Smooth muscle cell (in vitro differentiated cells): ENCODE measurements at regions not wholly inside any gene's neighbourhood (a gene's known extent, or its start where the extent isn't known, plus 50 kb on each side); places are given as distances from the start of the nearest gene placed in this dataset.

Source experiments
- DNase-seq: peaks from one replicate; lab custom pipeline; 2025; ENCODE audit not compliant: unreplicated experiment; lab: John Stamatoyannopoulos, UW
- H2AFZ ChIP-seq: fragments of 200-600 bp; sonication (generic); 2 replicates; pipeline ENCODE4 v1.6.0; 2016; ENCODE audit warnings: antibody characterized with exemption, low read depth, mild to moderate bottlenecking
- H3F3A ChIP-seq: fragments of 200-600 bp; sonication (generic); 2 replicates; pipeline ENCODE4 v1.6.0; 2017; ENCODE audit warnings: antibody characterized with exemption, low read depth
- H3K27ac ChIP-seq: fragments of 200-600 bp; sonication (generic); 2 replicates; pipeline ENCODE4 v1.5.1; 2016; ENCODE audit warnings: low read depth, mild to moderate bottlenecking
- H3K27me3 ChIP-seq: fragments of 200-600 bp; sonication (generic); 2 replicates; pipeline ENCODE4 v1.6.1; 2016; ENCODE audit warnings: low read depth, mild to moderate bottlenecking
- H3K36me3 ChIP-seq: fragments of 200-600 bp; sonication (generic); 2 replicates; pipeline ENCODE4 v1.5.1; 2016; ENCODE audit warnings: low read depth
- H3K4me1 ChIP-seq: fragments of 200-600 bp; sonication (generic); 2 replicates; pipeline ENCODE4 v1.5.1; 2016; ENCODE audit warnings: low read depth
- H3K4me2 ChIP-seq: fragments of 200-600 bp; sonication (generic); 2 replicates; pipeline ENCODE4 v1.6.0; 2016; ENCODE audit warnings: mild to moderate bottlenecking
- H3K4me3 ChIP-seq: fragments of 200-600 bp; sonication (generic); 2 replicates; pipeline ENCODE4 v1.5.1; 2016; ENCODE audit warnings: mild to moderate bottlenecking
- H3K79me2 ChIP-seq: fragments of 200-600 bp; sonication (generic); 2 replicates; pipeline ENCODE4 v1.6.0; 2016; ENCODE audit warnings: low read depth, mild to moderate bottlenecking
- H3K9ac ChIP-seq: fragments of 200-600 bp; sonication (generic); 2 replicates; pipeline ENCODE4 v1.6.0; 2016; ENCODE audit warnings: low read depth
- H3K9me3 ChIP-seq: fragments of 200-600 bp; sonication (generic); replicated peaks from 2 replicates; pipeline ENCODE4 v1.5.1; 2016; ENCODE audit warnings: low read depth
- H4K20me1 ChIP-seq: fragments of 200-600 bp; sonication (generic); 2 replicates; pipeline ENCODE4 v1.6.0; 2016; ENCODE audit warnings: low read depth
- WGBS: methylation state at CpG from one replicate; pipeline ENCODE4 v1.1.7; 2016; ENCODE audit warnings: low lambda C conversion rate; 5-methylcytosine and 5-hydroxymethylcytosine counted together
- TF ChIP-seq, protein P1 (sequence below): fragments of 200-600 bp; sonication (generic); IDR thresholded peaks from 2 replicates; pipeline ENCODE4 v1.5.1; 2017; ENCODE audit warnings: borderline replicate concordance, mild to moderate bottlenecking, antibody characterized with exemption; ENCODE audit not compliant: insufficient read depth, poor library complexity, severe bottlenecking

DNA sequence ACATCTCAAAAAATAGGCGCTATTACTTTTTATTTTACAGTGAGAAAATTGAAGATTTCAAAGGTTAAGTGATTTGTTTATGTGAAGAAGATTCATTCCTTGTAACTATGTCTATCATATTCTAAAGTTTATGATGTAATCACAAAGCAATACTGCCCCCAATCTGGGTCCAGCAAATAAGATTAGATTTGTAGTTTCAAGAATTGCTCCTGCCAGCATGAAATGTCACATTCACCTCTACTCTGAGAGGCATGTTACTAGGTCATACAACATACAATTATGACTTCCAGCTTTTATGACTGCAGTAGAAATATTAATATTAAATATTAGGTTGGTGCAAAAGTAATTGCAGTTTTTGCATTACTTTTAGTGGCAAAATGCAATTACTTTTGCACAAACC lies 976.2 kb downstream of the FSTL5 start:
- Histone ChIP-seq H3K36me3 (no peaks in the 10 kb centered on the region), H4K20me1 (no peaks in the 10 kb centered on the region), H3K9ac (no peak overlapping the region), H3F3A (no peaks in the 10 kb centered on the region), H3K4me1 (no peaks in the 10 kb centered on the region), H3K9me3 (no peaks in the 10 kb centered on the region), H3K27ac (no peak overlapping the region), H2AFZ (no peak overlapping the region), H3K27me3 (no peaks in the 10 kb centered on the region), H3K4me3 (no peak overlapping the region), H3K4me2 (no peak overlapping the region), H3K79me2 (no peaks in the 10 kb centered on the region)
- TF ChIP-seq, protein P1, sequence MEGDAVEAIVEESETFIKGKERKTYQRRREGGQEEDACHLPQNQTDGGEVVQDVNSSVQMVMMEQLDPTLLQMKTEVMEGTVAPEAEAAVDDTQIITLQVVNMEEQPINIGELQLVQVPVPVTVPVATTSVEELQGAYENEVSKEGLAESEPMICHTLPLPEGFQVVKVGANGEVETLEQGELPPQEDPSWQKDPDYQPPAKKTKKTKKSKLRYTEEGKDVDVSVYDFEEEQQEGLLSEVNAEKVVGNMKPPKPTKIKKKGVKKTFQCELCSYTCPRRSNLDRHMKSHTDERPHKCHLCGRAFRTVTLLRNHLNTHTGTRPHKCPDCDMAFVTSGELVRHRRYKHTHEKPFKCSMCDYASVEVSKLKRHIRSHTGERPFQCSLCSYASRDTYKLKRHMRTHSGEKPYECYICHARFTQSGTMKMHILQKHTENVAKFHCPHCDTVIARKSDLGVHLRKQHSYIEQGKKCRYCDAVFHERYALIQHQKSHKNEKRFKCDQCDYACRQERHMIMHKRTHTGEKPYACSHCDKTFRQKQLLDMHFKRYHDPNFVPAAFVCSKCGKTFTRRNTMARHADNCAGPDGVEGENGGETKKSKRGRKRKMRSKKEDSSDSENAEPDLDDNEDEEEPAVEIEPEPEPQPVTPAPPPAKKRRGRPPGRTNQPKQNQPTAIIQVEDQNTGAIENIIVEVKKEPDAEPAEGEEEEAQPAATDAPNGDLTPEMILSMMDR, result no peak
- DNase-seq, result no peak
- 86% methylated on average over 1 of the region's 1 CpG for WGBS

DNA sequence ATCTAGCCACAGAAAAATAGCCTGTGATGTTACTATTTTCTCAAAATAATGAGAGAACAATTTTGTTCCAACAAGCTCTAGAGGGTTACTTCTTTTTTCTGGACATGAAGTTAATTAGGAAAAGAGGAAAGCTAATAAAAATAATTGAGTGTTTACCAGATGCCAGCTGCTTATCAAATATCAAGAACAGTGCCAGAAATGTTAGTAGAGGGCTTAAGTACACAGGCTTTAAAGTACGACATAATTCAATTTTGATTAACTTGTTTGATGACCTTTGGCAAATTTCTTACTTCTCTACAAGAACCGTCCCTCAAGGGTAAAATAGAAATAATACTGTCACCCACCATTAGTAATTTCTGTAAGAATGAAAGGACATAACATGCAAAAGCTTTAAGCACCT lies 977.0 kb downstream of the FSTL5 start:
- no peaks in the 10 kb centered on the region for H3K36me3 ChIP-seq
- H3K9ac ChIP-seq, result no peak overlapping the region
- no peaks in the 10 kb centered on the region for H4K20me1 ChIP-seq
- no peaks in the 10 kb centered on the region for H3K27me3 ChIP-seq
- no peaks in the 10 kb centered on the region for H3K79me2 ChIP-seq
- no peaks in the 10 kb centered on the region for H3K9me3 ChIP-seq
- H3K4me1 ChIP-seq, result no peaks in the 10 kb centered on the region
- no peak overlapping the region for H3K27ac ChIP-seq
- no peak overlapping the region for H3K4me3 ChIP-seq
- TF ChIP-seq, protein P1, result no peak
- no peak for DNase-seq
- no peak overlapping the region for H3K4me2 ChIP-seq
- 50% methylated on average over 2 of the region's 2 CpGs for WGBS
- H3F3A ChIP-seq, result no peaks in the 10 kb centered on the region
- no peak overlapping the region for H2AFZ ChIP-seq

DNA sequence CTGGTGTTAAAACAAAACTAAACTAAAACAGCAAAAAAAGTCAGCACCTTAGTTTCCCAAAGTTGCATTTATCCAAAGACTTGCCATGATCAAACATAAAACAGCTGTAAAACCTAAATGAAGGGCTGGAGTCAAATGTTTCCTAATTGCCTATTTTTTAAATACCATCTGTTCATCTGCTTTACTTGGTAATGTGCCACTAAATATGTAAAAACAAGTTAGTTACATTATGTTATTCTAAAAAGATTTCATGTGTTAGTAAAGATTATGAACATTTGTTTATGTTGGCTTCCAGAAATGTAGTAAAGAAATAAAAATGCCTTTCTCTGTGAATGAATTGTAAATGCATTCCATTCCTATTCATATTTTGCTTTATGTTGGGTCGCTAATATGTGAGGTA lies 977.8 kb downstream of the FSTL5 start:
- Histone ChIP-seq H3K4me3 (no peak overlapping the region), H3K79me2 (no peaks in the 10 kb centered on the region), H3K4me2 (no peak overlapping the region), H4K20me1 (no peaks in the 10 kb centered on the region), H3K9me3 (no peaks in the 10 kb centered on the region), H2AFZ (no peak overlapping the region), H3F3A (no peaks in the 10 kb centered on the region), H3K27me3 (no peaks in the 10 kb centered on the region), H3K36me3 (no peaks in the 10 kb centered on the region), H3K4me1 (no peaks in the 10 kb centered on the region), H3K9ac (no peak overlapping the region), H3K27ac (no peak overlapping the region)
- TF ChIP-seq, protein P1, result no peak
- no peak for DNase-seq
- 95% methylated on average over 1 of the region's 1 CpG for WGBS

DNA sequence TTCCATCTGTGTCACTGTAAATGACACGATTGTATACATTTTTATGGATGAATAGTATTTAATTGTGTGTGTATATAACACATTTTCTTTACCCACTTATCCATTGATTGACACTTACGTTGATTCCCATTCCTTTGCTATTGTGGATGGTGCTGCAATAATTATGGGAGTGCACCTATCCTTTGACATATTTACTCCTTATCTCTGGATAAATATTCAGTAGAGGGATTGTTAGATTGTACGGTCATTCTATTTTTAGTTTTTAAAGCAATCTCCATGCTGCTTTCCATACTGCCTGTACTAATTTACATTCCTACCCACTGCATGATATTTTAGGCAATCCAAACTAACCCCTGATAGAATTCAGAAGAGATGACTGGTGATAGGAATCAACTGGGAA lies 980.1 kb downstream of the FSTL5 start:
- H3K4me3 ChIP-seq, result no peak overlapping the region
- no peak overlapping the region for H2AFZ ChIP-seq
- WGBS, result 87% methylated on average over 3 of the region's 3 CpGs
- no peaks in the 10 kb centered on the region for H3K36me3 ChIP-seq
- no peaks in the 10 kb centered on the region for H3F3A ChIP-seq
- H3K9me3 ChIP-seq, result no peaks in the 10 kb centered on the region
- H3K79me2 ChIP-seq, result no peaks in the 10 kb centered on the region
- H3K27ac ChIP-seq, result no peak overlapping the region
- H3K9ac ChIP-seq, result no peak overlapping the region
- DNase-seq, result no peak
- H4K20me1 ChIP-seq, result no peaks in the 10 kb centered on the region
- TF ChIP-seq, protein P1, result no peak
- no peaks in the 10 kb centered on the region for H3K4me1 ChIP-seq
- no peaks in the 10 kb centered on the region for H3K27me3 ChIP-seq
- H3K4me2 ChIP-seq, result no peak overlapping the region
